ENCODE measurements at regions not wholly inside any gene's neighbourhood (a gene's known extent, or its start where the extent isn't known, plus 50 kb on each side); places are given as distances from the start of the nearest gene placed in this dataset.

GRCh38 chr6:91117550-91117949 is 530.7 kb upstream of the MAP3K7 start:
- TF ChIP-seq POLR2AphosphoS5 (IDR thresholded peaks at IDR 0.05; ENCODE audit: low read depth, low read length) (no peak), POLR2A (IDR thresholded peaks at IDR 0.05; ENCODE audit: low read depth, low read length) (no peak), TAF1 (IDR thresholded peaks at IDR 0.05; ENCODE audit: borderline replicate concordance, low read depth, low read length) (no peak)
